T47D (cell line): ENCODE measurements at regions not wholly inside any gene's neighbourhood (a gene's known extent, or its start where the extent isn't known, plus 50 kb on each side); places are given as distances from the start of the nearest gene placed in this dataset.
A peak's percentile ranks its signal among the peaks of the same experiment; 100 is the strongest.

ENCODE experiments used
- DNase-seq, 2 experiments: peaks; one replicate each; pipeline versions ENCODE4 v3.0.0 to v3.0.0-alpha.2; 2011 to 2012; ENCODE audit warnings: low read depth in 1 of 2, low spot score in 1 of 2
- JUND ChIP-seq: IDR thresholded peaks from 2 replicates; pipeline ENCODE4 v1.6.1; 2012; ENCODE audit warnings: low read depth
- in situ Hi-C: cut with HindIII; loops from 2 replicates; pipeline ENCODE4 v1.10.0; 2016; ENCODE audit warnings: low sequenced_read_pairs, low pct_unique_long_range_greater_than_20kb

DNA sequence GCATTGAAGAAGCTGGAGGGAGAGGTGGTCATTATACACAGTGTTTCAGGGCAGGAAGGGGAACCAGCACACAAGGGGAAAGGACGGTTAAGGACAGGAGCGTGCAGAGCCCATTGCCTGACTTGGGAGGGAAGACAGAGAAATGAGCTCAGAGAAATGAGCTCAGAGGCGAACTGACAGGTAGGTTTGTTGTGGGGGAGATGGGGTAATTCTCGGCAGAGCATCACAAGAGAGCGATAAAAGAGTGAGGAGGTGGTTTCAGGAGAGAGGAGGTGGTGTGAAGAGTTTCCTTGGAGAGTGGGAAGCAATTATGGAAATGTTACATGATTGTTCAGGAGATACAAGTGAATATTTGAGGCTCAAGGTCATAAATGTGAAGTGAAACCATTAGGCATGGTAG lies 61.0 kb downstream of the MRGPRX1 start:
- DNase-seq: no peak
- no peak for TF ChIP-seq JUND
- in situ Hi-C loops: no loop called here

DNA sequence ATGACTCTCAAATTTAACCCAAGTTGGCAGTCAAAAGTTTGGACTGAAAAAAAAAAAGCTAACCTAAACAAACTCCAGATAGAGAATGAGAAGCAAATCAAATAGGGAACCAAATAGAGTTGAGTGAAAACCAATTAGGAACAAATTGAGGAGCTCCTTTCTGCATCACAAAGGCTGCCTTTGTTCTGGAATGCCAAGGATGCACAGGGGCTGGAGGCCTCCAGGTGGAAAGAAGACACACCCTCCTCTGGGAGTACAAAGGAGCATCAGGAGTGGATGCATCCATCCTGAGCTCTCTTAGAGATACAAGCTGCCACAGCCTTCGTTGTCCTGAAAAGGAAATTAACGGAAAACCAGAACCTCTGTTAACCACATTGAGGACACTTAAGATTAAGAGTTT lies 73.3 kb downstream of the MRGPRX1 start:
- in situ Hi-C loops: no loop called here
- DNase-seq: no peak
- TF ChIP-seq JUND: no peak

GRCh38 chr11:18865261-18865660 lies 73.7 kb upstream of the PTPN5 start:
- DNase-seq: no peak
- no peak for TF ChIP-seq JUND
- in situ Hi-C loops: no loop called here

DNA sequence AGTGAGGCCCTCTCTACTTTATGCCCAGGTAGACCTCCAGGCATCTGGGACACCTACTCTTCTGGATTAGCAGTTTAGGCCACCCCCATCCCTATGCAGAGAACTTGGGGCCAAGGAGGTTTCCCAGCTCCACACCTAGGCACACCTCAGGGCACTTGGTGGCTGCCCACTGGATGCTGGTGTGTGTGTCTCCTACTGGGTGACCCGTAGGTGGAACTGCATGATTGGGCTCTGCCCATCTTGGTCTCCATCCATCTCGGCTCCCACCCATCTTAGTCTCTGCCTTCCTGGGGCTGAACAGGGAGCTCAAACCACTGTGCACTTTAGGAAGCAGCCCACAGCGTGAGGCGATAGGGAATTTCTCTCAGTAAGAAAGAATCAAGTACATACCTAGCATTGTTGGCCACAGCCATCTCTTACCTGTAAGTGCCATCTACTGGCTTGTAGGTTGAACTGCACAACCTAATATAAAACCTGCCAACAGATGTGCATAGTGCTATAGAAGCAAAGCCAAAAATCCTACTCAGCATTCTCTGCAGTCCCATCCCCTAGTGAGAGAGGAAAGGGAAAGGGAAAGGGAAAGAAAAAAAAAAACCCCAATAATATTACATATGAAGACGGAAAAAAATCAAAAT lies 61.6 kb upstream of the PTPN5 start:
- TF ChIP-seq JUND: no peak
- in situ Hi-C loops: no loop called here
- DNase-seq: peak; percentile 2 to 60

- no peak for DNase-seq
- in situ Hi-C loops: no loop called here
- TF ChIP-seq JUND: no peak
Observed at GRCh38 chr11:18849406-18849805, 57.8 kb upstream of the PTPN5 start.

DNA sequence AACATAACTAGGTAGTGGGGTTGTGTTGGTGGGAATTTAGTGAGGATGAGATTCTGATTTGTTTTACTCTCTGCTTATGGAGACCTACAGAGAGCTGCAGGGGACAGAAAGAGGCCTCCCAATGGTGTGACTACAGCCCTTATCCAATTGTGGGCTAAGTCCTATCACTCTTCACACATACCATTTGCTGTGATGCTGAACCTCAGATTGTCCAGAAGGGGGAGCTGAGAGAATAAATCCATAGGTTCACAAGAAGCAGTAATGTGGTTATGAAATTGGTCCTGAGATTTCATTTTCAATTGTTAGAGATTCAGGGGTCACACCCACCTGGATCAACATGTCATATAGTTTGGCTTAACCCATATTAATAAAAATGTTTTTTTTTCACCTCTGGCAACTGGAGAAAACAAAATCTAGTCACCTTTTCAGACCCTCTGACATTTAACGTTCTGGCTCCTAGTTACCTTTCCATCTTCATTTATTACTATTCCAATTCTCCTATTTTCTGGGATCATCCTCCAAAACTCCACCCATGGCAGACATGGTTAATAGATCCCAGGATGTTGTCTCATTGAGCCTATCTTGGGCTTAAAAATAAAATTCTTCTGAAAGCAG lies 53.3 kb upstream of the PTPN5 start:
- DNase-seq: peak in 1 of 2 experiments; percentile 52
- in situ Hi-C loops: no loop called here
- no peak for TF ChIP-seq JUND
